GM23338 (cell line): ENCODE measurements at regions not wholly inside any gene's neighbourhood (a gene's known extent, or its start where the extent isn't known, plus 50 kb on each side); places are given as distances from the start of the nearest gene placed in this dataset.

ENCODE experiments used
- ATAC-seq: fragments of 200-7000 bp; cut with Tn5 transposase; 3 replicates; pipeline ENCODE4 v1.9.1; 2020
- DNase-seq: peaks from one replicate; pipeline ENCODE4 v3.0.0-alpha.2; 2015; ENCODE audit warnings: low spot score
- H2AFZ ChIP-seq: fragments of 200-600 bp; sonication (generic); 2 replicates; pipeline ENCODE4 v1.8.0; 2016; ENCODE audit warnings: antibody characterized with exemption, mild to moderate bottlenecking, moderate library complexity
- H3F3A ChIP-seq: fragments of 200-600 bp; sonication (generic); replicated peaks from 2 replicates; pipeline ENCODE4 v1.8.0; 2017; ENCODE audit warnings: antibody characterized with exemption, mixed run types, low read depth
- H3K27ac ChIP-seq: fragments of 200-600 bp; sonication (generic); 2 replicates; pipeline ENCODE4 v1.6.1; 2016; ENCODE audit warnings: low read depth
- H3K27me3 ChIP-seq: fragments of 200-600 bp; sonication (generic); 2 replicates; pipeline ENCODE4 v1.8.0; 2016; ENCODE audit warnings: mild to moderate bottlenecking, mixed run types, moderate library complexity; ENCODE audit not compliant: insufficient read depth
- H3K36me3 ChIP-seq: fragments of 200-600 bp; sonication (generic); 2 replicates; pipeline ENCODE4 v1.8.0; 2016; ENCODE audit warnings: mild to moderate bottlenecking; ENCODE audit not compliant: insufficient read depth
- H3K4me1 ChIP-seq: fragments of 200-600 bp; sonication (generic); 2 replicates; pipeline ENCODE4 v1.8.0; 2016; ENCODE audit warnings: mild to moderate bottlenecking, moderate library complexity; ENCODE audit not compliant: insufficient read depth
- H3K4me2 ChIP-seq: fragments of 200-600 bp; sonication (generic); 2 replicates; pipeline ENCODE4 v1.7.1; 2017; ENCODE audit warnings: mixed run types
- H3K4me3 ChIP-seq: fragments of 200-600 bp; sonication (generic); 2 replicates; pipeline ENCODE4 v1.6.1; 2016; ENCODE audit warnings: mixed run types
- H3K79me2 ChIP-seq: fragments of 200-600 bp; sonication (generic); replicated peaks from 2 replicates; pipeline ENCODE4 v1.8.0; 2017; ENCODE audit warnings: mild to moderate bottlenecking; ENCODE audit not compliant: insufficient read depth
- H3K9me2 ChIP-seq: fragments of 200-600 bp; sonication (generic); 2 replicates; pipeline ENCODE4 v1.8.0; 2017; ENCODE audit not compliant: insufficient read depth
- H4K20me1 ChIP-seq: fragments of 200-600 bp; sonication (generic); replicated peaks from 2 replicates; pipeline ENCODE4 v1.8.0; 2017; ENCODE audit warnings: mild to moderate bottlenecking; ENCODE audit not compliant: insufficient read depth
- H3K27ac Mint-ChIP-seq: 2 replicates; pipeline ENCODE4 v1.8.0; 2020; ENCODE audit warnings: inconsistent platforms, mild to moderate bottlenecking, moderate library complexity, mixed read lengths
- H3K27me3 Mint-ChIP-seq: 3 replicates; pipeline ENCODE4 v1.8.0; 2022; ENCODE audit warnings: low read depth, mild to moderate bottlenecking, moderate library complexity, mixed read lengths, inconsistent platforms; ENCODE audit not compliant: insufficient read depth, poor library complexity
- H3K36me3 Mint-ChIP-seq: 3 replicates; pipeline ENCODE4 v1.8.0; 2021; ENCODE audit warnings: low read depth, mild to moderate bottlenecking, inconsistent platforms, moderate library complexity, mixed read lengths
- H3K4me1 Mint-ChIP-seq: 3 replicates; pipeline ENCODE4 v1.8.0; 2020; ENCODE audit warnings: mild to moderate bottlenecking, inconsistent platforms, mixed read lengths
- H3K4me3 Mint-ChIP-seq: 3 replicates; pipeline ENCODE4 v1.8.0; 2021; ENCODE audit warnings: moderate library complexity, mild to moderate bottlenecking, inconsistent platforms, mixed read lengths
- H3K9me3 Mint-ChIP-seq: 3 replicates; pipeline ENCODE4 v1.8.0; 2020; ENCODE audit warnings: moderate library complexity, mild to moderate bottlenecking, inconsistent platforms, mixed read lengths
- CREB1 ChIP-seq: fragments of 250-450 bp; sonication (Bioruptor Pico); IDR thresholded peaks from 2 replicates; pipeline ENCODE4 v1.5.0; 2020; ENCODE audit warnings: low read depth, mild to moderate bottlenecking, moderate library complexity
- EZH2 ChIP-seq: fragments of 200-600 bp; sonication (generic); IDR thresholded peaks from one replicate; pipeline ENCODE4 v1.8.0; 2017; ENCODE audit warnings: antibody characterized with exemption, mild to moderate bottlenecking, low read depth; ENCODE audit not compliant: unreplicated experiment
- EZH2phosphoT487 ChIP-seq: fragments of 200-600 bp; sonication (generic); IDR thresholded peaks from one replicate; pipeline ENCODE4 v1.8.1; 2018; ENCODE audit warnings: antibody characterized with exemption; ENCODE audit not compliant: unreplicated experiment
- JUNB ChIP-seq: IDR thresholded peaks from one replicate; pipeline ENCODE4 v1.6.1; 2016; ENCODE audit warnings: antibody characterized with exemption; ENCODE audit not compliant: unreplicated experiment
- NANOG ChIP-seq: IDR thresholded peaks from 2 replicates; pipeline ENCODE4 v1.6.1; 2016; ENCODE audit warnings: antibody characterized with exemption, borderline replicate concordance
- POLR2AphosphoS5 ChIP-seq: IDR thresholded peaks from 2 replicates; pipeline ENCODE4 v1.6.1; 2016; ENCODE audit warnings: antibody characterized with exemption, low read depth
- STAT1 ChIP-seq: IDR thresholded peaks from one replicate; pipeline ENCODE4 v1.6.1; 2016; ENCODE audit warnings: antibody characterized with exemption; ENCODE audit not compliant: unreplicated experiment
- ZNF114 ChIP-seq: fragments of 250-450 bp; sonication (Bioruptor Pico); IDR thresholded peaks from 2 replicates; pipeline ENCODE4 v1.5.0; 2020; ENCODE audit warnings: mild to moderate bottlenecking, moderate library complexity
- ZNF331 ChIP-seq: fragments of 250-450 bp; sonication (Bioruptor Pico); IDR thresholded peaks from 2 replicates; pipeline ENCODE4 v1.5.0; 2020; ENCODE audit warnings: low read depth, mild to moderate bottlenecking, moderate library complexity
- TF ChIP-seq, protein P1 (sequence below): IDR thresholded peaks from one replicate; pipeline ENCODE4 v1.6.1; 2018; ENCODE audit warnings: antibody characterized with exemption; ENCODE audit not compliant: unreplicated experiment
- TF ChIP-seq, protein P2 (sequence below): fragments of 250-450 bp; sonication (Bioruptor Pico); IDR thresholded peaks from 2 replicates; pipeline ENCODE4 v1.5.0; 2020; ENCODE audit warnings: mild to moderate bottlenecking, moderate library complexity
- TF ChIP-seq, protein P3 (sequence below), 2 experiments: fragments of 200-600 bp in 1 of 2; sonication (generic) in 1 of 2; conservative IDR thresholded peaks; 2 replicates each; pipeline versions ENCODE4 v1.5.1 to v1.6.1; 2016 to 2017; ENCODE audit warnings: antibody characterized with exemption in 2 of 2, low read depth in 2 of 2, mild to moderate bottlenecking in 2 of 2, moderate library complexity in 1 of 2
- TF ChIP-seq, protein P4 (sequence below): IDR thresholded peaks from 2 replicates; pipeline ENCODE4 v1.6.1; 2016; ENCODE audit warnings: antibody characterized with exemption

DNA sequence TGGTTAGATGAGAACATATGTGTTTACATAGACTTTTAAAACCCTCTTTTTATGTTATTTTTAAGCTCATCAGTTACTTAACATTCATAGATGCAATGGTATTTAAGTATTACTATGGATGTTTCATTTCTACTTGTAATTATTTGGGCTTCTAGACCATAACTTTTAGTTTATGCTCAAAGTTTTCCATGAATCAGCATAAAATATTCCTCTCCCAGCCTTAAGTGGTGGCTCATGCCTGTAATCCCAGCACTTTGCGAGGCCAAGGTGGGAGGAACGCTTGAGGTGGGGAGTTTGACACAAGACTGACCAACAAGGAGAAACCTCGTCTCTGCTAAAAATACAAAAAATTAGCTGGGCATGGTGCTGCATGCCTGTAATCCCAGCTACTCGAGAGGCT, 118.5 kb upstream of the HSFY2 start:
- TF ChIP-seq JUNB (no peak), STAT1 (no peak), POLR2AphosphoS5 (no peak), EZH2 (no peak), ZNF331 (no peak), ZNF114 (CRISPR knock-in tag) (no peak), EZH2phosphoT487 (no peak), NANOG (no peak), CREB1 (no peak)
- TF ChIP-seq, protein P1, sequence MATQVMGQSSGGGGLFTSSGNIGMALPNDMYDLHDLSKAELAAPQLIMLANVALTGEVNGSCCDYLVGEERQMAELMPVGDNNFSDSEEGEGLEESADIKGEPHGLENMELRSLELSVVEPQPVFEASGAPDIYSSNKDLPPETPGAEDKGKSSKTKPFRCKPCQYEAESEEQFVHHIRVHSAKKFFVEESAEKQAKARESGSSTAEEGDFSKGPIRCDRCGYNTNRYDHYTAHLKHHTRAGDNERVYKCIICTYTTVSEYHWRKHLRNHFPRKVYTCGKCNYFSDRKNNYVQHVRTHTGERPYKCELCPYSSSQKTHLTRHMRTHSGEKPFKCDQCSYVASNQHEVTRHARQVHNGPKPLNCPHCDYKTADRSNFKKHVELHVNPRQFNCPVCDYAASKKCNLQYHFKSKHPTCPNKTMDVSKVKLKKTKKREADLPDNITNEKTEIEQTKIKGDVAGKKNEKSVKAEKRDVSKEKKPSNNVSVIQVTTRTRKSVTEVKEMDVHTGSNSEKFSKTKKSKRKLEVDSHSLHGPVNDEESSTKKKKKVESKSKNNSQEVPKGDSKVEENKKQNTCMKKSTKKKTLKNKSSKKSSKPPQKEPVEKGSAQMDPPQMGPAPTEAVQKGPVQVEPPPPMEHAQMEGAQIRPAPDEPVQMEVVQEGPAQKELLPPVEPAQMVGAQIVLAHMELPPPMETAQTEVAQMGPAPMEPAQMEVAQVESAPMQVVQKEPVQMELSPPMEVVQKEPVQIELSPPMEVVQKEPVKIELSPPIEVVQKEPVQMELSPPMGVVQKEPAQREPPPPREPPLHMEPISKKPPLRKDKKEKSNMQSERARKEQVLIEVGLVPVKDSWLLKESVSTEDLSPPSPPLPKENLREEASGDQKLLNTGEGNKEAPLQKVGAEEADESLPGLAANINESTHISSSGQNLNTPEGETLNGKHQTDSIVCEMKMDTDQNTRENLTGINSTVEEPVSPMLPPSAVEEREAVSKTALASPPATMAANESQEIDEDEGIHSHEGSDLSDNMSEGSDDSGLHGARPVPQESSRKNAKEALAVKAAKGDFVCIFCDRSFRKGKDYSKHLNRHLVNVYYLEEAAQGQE, result no peak
- TF ChIP-seq, protein P2, sequence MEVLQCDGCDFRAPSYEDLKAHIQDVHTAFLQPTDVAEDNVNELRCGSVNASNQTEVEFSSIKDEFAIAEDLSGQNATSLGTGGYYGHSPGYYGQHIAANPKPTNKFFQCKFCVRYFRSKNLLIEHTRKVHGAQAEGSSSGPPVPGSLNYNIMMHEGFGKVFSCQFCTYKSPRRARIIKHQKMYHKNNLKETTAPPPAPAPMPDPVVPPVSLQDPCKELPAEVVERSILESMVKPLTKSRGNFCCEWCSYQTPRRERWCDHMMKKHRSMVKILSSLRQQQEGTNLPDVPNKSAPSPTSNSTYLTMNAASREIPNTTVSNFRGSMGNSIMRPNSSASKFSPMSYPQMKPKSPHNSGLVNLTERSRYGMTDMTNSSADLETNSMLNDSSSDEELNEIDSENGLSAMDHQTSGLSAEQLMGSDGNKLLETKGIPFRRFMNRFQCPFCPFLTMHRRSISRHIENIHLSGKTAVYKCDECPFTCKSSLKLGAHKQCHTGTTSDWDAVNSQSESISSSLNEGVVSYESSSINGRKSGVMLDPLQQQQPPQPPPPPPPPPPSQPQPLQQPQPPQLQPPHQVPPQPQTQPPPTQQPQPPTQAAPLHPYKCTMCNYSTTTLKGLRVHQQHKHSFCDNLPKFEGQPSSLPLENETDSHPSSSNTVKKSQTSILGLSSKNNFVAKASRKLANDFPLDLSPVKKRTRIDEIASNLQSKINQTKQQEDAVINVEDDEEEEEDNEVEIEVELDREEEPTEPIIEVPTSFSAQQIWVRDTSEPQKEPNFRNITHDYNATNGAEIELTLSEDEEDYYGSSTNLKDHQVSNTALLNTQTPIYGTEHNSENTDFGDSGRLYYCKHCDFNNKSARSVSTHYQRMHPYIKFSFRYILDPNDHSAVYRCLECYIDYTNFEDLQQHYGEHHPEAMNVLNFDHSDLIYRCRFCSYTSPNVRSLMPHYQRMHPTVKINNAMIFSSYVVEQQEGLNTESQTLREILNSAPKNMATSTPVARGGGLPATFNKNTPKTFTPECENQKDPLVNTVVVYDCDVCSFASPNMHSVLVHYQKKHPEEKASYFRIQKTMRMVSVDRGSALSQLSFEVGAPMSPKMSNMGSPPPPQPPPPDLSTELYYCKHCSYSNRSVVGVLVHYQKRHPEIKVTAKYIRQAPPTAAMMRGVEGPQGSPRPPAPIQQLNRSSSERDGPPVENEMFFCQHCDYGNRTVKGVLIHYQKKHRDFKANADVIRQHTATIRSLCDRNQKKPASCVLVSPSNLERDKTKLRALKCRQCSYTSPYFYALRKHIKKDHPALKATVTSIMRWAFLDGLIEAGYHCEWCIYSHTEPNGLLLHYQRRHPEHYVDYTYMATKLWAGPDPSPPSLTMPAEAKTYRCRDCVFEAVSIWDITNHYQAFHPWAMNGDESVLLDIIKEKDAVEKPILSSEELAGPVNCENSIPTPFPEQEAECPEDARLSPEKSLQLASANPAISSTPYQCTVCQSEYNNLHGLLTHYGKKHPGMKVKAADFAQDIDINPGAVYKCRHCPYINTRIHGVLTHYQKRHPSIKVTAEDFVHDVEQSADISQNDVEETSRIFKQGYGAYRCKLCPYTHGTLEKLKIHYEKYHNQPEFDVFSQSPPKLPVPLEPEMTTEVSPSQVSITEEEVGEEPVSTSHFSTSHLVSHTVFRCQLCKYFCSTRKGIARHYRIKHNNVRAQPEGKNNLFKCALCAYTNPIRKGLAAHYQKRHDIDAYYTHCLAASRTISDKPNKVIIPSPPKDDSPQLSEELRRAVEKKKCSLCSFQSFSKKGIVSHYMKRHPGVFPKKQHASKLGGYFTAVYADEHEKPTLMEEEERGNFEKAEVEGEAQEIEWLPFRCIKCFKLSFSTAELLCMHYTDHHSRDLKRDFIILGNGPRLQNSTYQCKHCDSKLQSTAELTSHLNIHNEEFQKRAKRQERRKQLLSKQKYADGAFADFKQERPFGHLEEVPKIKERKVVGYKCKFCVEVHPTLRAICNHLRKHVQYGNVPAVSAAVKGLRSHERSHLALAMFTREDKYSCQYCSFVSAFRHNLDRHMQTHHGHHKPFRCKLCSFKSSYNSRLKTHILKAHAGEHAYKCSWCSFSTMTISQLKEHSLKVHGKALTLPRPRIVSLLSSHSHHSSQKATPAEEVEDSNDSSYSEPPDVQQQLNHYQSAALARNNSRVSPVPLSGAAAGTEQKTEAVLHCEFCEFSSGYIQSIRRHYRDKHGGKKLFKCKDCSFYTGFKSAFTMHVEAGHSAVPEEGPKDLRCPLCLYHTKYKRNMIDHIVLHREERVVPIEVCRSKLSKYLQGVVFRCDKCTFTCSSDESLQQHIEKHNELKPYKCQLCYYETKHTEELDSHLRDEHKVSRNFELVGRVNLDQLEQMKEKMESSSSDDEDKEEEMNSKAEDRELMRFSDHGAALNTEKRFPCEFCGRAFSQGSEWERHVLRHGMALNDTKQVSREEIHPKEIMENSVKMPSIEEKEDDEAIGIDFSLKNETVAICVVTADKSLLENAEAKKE (CRISPR knock-in tag), result no peak
- TF ChIP-seq, protein P3, sequence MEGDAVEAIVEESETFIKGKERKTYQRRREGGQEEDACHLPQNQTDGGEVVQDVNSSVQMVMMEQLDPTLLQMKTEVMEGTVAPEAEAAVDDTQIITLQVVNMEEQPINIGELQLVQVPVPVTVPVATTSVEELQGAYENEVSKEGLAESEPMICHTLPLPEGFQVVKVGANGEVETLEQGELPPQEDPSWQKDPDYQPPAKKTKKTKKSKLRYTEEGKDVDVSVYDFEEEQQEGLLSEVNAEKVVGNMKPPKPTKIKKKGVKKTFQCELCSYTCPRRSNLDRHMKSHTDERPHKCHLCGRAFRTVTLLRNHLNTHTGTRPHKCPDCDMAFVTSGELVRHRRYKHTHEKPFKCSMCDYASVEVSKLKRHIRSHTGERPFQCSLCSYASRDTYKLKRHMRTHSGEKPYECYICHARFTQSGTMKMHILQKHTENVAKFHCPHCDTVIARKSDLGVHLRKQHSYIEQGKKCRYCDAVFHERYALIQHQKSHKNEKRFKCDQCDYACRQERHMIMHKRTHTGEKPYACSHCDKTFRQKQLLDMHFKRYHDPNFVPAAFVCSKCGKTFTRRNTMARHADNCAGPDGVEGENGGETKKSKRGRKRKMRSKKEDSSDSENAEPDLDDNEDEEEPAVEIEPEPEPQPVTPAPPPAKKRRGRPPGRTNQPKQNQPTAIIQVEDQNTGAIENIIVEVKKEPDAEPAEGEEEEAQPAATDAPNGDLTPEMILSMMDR (conservative IDR thresholded peaks at IDR 0.05; ENCODE audit: low read depth in 2 of 2), result no peak
- TF ChIP-seq, protein P4, sequence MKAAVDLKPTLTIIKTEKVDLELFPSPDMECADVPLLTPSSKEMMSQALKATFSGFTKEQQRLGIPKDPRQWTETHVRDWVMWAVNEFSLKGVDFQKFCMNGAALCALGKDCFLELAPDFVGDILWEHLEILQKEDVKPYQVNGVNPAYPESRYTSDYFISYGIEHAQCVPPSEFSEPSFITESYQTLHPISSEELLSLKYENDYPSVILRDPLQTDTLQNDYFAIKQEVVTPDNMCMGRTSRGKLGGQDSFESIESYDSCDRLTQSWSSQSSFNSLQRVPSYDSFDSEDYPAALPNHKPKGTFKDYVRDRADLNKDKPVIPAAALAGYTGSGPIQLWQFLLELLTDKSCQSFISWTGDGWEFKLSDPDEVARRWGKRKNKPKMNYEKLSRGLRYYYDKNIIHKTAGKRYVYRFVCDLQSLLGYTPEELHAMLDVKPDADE, result no peak
- no peaks in the 10 kb centered on the region for H3K4me1 ChIP-seq
- Mint-ChIP-seq H3K36me3 (peaks cover 8% of the 10 kb centered on the region), H3K4me1 (no peaks in the 10 kb centered on the region), H3K9me3 (peaks cover 23% of the 10 kb centered on the region), H3K27ac (no peak overlapping the region), H3K4me3 (no peak overlapping the region), H3K27me3 (peaks cover 3% of the 10 kb centered on the region)
- no peaks in the 10 kb centered on the region for H4K20me1 ChIP-seq
- no peaks in the 10 kb centered on the region for H3F3A ChIP-seq
- no peak overlapping the region for H3K27ac ChIP-seq
- ATAC-seq, result no peak
- no peak overlapping the region for H2AFZ ChIP-seq
- no peaks in the 10 kb centered on the region for H3K9me2 ChIP-seq
- H3K27me3 ChIP-seq, result no peaks in the 10 kb centered on the region
- DNase-seq, result no peak
- no peaks in the 10 kb centered on the region for H3K79me2 ChIP-seq
- H3K4me3 ChIP-seq, result no peak overlapping the region
- H3K4me2 ChIP-seq, result no peak overlapping the region
- H3K36me3 ChIP-seq, result no peaks in the 10 kb centered on the region
